ENCODE measurements at regions not wholly inside any gene's neighbourhood (a gene's known extent, or its start where the extent isn't known, plus 50 kb on each side); places are given as distances from the start of the nearest gene placed in this dataset.

DNA sequence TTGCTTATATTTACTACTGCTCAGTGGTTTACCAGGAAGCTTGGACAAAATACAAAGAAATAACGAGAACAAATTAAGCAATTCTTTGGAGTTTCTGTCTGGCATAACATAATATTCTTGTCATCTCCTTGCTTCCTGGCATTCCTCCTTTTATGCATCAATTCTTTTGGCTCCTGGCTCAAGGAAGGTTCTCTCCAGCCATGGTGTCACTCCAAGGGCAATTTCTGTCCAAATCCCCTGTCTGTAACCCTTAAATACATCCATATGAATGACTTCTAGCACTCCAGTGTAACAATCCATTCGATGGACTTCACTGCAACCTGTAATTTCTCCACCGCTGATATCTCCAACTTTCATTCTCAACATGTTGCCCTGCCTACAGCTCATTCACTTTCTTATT, 617.7 kb upstream of the ANKRD30A start:
- no peak for TF ChIP-seq CTCF (IDR thresholded peaks at IDR 0.05)
- no peak for TF ChIP-seq POLR2A (IDR thresholded peaks at IDR 0.05)
